NCI-H187 treated with DMSO at 0.1 percent for 48 hours (cell line): ENCODE measurements at regions not wholly inside any gene's neighbourhood (a gene's known extent, or its start where the extent isn't known, plus 50 kb on each side); places are given as distances from the start of the nearest gene placed in this dataset.
A peak's percentile ranks its signal among the peaks of the same experiment; 100 is the strongest.

ENCODE experiments used
- DNase-seq: peaks from one replicate; lab custom pipeline; 2025; lab: John Stamatoyannopoulos, UW

DNA sequence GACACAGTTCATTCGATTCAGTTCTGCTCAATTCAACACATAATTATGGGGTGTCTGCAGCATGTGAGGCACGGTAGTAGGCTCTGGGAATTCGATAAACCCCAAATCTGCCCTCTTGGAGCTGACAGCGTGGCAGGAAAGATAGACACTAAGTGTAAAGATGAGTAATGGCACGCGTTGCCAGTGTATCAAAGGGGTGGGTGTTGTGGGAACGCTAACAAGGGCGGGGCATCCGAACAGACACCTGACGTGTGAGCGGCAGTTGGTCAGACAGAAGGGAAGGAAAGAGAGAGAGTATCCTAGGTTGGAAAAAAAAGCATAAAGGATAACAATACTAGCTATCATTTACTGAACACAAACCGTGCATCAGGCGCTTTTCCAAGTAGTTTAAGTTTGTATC is 125.7 kb upstream of the HAAO start:
- no peak for DNase-seq

DNA sequence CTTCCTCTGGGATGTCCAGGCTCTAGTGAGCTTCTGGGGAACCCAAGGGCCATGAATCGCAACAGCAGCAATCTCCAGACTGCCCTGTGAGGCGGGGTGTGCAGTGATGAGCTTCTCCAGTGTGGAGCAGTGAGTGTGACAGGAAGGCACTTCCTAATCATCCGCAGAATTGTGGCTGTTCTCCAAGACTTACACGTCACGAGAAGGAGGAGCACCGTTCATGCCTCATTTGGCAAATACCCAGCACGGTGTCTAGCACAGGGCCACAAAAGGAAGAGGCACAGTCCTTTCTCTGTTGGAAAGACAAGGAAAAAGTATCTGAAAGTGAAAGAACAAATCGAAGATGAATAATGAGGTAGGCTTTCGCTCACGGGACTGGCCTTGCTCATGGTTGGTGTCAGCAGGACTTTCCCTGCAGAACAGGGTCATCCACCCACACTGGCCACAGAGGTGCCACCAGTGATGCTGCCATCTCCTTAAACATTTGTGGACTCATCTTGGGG is 125.1 kb upstream of the HAAO start:
- no peak for DNase-seq

DNA sequence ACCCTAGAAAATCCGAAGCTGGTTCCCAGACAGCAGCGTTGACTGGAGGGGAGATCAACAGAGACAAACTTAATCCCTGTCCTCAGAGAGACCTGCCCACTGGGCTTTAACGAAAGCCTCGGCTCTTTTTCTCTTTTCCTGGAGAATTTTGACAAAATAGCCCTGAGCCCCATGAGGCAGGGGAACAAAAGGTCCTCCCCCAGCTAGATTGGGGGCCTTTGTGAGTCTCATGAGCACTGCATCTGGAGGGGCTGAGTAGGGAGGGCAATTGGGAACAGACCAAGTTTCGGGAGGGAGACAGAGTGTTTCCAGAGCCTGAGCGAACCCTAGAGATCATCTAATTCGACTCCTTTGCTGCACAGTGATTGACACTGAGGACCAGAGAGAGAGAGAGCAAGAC is 123.9 kb upstream of the HAAO start:
- DNase-seq, result no peak

DNA sequence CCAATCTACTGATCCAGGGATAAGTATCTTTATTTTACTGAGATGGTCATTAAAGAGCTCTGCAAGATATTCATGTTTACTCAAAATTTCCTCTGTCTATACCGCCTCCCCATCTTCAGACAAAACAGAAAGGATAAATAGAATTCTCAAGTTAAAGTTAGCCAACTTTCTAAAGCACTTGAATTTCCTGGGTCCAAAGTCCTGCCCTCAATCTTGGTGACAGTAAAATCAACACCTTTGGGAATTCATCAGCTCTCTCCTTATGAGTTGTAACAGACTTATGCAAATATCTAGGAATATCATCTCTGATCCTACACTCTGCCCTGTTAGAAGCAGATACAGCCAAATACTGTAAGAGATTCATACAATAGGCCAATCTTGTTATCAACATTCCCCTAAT is 122.5 kb upstream of the HAAO start:
- no peak for DNase-seq

DNA sequence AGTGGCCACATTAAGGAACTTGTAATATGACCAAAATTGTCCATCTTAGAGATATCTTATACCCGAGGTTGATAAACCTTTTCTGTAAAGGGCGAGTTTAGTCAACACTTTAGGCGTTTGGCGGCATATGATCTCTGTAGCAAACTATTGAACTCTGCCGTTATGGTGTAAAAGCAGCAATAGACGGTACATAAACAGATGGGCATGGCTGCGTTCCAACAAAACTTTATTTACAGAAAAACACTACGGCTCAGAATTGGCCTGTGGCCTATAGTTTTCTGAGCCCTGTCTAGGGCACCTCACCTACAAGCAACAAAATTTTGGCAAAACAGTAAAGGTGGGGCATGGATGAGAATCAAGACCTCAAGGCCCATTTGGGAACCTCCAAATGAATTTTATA is 121.9 kb upstream of the HAAO start:
- DNase-seq, result no peak

DNA sequence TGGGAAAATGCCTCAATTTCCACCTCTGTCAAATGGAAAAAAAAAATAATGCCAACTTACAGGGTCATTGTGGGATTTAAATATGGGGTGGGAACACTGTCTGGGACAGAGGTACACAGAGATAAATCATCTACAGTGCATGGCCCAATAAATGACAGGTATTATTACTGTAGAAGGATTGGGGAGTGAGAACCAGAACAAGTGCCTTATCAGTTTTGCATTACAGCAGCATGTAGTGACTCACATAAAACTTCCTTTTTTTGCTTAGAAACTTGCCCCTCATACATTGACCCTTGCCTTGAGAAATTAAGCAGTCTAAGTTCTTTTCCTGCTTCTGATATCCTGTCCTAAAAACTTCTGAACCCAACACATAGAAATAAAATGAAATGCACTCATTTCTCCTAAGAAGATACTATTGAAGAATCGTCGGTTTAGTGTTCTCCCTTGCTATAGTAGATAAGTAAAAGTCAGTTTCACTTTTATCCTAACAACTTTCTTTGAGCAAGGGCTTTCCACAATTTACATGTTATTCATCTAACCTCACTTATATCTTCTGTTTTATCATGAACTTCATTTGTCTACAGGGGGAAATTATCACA is 121.0 kb upstream of the HAAO start:
- DNase-seq, result no peak

DNA sequence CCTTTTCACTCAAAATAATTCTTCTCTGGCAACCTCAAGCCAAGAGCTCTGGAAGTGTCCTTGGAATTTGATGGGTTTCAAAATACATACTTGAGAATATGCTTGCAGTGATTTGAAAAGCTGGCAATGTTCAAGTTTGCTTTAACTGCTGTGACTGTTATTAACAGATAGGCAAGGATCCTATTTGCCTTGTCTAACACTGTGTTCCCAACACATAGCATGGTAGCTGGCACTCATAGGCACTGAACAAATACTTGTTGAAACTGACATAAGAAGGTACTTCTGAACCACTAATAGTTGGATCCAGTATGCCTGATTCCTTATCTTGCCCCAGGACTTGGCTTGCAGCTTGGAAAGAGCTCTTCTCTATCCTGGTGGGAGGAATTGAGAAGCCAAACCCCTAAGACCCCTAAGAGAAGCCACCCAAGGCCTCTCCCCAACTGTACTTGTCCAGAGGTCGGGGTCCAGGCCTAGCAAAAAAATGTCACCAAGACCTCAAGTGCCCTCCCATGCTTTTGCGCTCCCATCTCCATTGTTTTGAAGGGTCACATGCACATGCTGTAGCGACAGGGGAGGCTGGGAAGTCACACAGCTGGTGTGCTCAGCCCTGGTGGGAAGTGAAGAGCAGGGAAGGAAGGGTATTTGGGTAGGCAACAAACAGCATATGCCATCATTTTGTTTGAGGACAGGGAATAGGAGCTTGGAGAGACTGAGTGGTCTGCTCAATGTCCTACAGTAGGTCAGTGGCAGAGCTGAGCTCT is 118.4 kb upstream of the HAAO start:
- no peak for DNase-seq

DNA sequence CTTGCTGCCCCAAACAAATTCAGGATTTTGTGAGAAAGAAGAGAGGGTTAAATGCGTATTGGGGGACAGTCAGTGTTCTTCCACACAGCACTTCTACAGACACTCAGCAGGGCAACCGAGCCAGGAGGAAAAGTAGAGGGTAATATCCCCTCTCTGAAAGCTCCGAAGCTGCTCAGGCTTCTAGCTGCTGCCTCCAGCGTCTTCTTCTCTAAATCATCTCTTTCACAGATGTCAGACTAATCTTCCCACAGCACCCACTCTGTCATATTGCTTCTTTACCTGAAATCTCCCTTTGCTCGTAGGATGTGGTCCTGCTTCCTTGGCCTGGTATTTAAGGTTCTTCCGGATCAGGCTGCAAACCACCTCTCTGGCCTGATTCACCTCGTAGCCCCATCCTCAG is 117.6 kb upstream of the HAAO start:
- no peak for DNase-seq

DNA sequence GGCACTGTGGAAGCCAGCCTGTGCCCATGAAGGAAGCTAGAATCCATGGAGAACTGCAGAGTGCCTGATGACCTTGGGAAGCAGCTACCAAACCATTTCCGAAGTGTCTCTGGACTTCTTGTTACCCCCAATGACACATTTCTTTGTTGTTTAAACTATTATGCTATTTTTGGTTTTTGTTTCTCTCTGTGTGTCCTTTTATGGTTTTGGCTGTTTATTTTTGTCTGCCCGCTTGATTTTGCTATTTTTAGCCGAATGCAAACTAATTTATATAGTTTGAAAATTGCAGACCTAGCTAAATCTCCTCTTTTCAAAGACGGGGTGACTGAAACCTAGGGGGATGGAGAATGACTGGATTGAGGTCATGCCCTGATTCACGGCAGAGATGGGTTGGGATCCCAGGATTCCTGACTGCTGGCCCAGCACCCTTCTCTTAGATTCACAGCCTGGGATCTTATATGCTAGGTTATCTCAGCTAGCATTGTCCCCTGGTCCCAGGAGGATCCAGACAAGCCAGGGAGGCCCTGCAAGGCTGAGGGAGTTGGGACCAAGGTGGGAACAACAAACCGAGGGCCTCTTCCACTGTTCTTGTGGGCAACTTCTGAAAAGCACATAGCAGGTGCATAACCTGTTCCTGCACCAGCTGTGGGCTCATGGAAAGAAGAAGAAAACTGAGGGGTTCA is 116.3 kb upstream of the HAAO start:
- DNase-seq, result no peak

DNA sequence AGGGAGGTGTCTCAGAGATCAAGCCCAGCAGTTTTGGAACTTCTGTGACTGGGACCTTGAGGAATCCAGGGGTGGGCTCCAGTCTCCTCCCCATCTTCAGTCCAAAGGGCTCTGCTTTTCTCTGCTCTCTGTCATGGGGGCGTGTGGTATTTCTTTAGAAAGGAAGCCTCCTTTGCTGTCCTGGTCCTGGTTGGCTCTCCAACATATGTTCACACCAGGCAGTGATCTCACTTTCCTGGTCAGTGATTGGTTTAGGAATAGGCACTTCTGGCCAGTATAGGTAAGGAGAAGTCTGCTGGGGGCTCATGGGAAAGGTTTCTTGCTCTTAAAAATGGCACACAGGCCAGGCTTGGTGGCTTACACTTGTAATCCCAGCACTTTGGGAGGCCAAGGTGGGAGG is 115.5 kb upstream of the HAAO start:
- DNase-seq, result no peak

DNA sequence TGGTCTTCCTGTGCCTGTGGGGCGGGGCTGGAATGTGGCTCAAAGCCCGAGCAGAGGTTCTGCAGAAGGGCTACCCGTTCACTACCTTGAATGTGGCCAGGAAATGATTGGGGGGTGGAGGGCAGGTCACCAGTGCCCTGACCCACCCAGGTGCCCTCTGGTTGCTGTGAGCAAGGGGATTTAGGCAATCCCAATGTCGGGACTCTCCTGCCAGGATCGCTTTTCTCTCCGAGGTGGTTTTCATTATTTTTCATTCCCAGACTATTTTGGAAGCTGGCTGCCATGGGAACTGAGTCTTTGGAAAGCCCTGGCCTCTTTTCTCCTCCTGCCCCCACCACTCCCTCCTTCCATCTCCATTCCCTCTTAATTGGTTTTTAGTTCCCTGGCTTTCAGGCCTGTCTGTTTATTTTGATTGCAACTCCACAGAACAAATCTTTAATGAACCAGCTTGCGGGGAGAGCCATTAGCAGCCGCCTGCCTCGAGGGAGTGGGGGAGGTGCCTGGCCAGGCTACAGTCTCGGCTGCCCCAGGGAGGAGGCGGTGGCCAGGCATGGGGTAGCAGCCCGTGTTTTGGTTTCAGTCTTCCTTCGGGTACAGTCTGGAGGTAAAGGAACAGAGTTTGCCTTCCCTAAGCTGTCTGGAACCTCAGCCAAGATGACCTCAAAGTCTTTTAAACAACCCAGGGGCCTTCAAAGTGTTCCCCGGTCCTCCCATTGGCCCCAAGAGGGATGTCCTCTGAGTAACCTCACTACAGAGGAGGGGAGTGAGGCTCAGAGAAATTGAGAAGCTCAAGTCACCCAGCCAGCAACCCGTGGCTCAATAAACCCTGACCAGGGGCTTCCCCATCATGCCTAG is 114.4 kb upstream of the HAAO start:
- peak; percentile 36 for DNase-seq

DNA sequence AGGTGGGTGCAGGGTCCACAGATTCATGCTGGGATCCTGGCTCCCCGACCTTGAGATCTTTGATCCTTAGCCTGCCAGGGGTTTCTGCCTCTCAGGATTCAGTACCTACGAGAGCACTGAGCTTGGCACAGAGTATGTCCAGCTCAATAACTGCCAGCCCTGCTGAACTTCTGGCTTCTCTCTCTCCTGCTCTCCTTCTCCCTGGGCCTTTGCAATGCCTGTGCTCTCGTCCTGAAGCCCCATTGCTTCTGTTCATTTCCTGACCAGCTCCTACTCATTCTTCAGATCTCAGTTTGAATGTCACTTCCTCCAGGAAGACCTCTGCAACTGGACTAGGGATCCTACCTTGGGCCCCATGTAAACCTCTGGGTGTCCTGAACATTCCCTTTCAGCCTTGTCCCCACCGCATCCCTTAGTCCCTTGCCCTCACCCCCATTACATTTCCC is 113.8 kb upstream of the HAAO start:
- no peak for DNase-seq

DNA sequence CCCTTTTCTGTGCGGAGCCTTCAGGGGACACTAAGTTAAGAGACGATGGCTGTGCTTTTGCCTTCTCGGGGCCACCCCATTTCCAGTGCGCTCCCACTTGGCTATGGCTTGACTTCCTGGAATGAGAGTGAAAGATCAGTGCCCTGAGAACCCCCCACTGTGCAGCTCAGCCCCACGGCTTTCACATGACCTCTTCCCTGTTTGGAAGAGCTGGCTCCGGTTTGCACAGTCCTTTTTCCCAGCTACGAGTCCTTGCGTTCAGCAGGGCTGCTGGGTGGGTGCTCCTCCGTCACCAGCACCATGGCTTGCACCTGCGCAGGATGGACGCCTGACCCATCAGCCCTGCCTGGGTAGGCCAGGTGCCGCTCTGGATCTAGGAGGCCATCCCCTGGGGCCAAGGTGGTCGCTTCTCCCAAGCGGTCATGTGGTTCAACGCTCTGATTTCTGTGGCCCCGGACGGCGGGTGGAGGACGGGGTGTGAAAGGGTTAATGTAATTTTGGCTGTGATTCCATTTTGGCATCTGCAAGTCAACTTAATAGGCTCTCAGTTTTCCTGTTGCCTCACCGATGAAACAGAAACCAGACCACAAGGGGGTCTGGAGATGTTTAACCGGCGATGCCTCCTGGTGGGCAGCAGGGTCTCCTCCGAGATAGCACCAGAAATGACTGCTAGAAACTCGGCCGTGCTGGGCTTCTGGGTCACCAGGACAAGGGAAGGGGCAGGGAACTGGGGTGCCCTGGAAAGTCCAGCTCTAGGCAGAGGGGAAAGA is 113.1 kb upstream of the HAAO start:
- no peak for DNase-seq

DNA sequence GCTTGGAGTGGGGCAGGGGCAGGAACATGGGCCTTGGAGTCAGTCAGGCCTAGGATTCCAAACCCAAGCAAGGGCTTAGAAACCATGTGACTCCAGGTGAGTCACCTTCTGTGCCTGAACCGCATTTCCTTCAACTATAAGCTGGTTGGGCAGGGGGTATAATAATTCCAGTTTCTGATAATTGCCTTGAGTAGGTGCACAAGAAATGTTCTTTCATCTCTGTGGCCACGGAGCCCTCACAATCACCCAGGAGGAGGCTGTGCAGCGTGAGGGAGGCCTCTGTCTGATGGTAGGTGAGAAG is 112.1 kb upstream of the HAAO start:
- no peak for DNase-seq

DNA sequence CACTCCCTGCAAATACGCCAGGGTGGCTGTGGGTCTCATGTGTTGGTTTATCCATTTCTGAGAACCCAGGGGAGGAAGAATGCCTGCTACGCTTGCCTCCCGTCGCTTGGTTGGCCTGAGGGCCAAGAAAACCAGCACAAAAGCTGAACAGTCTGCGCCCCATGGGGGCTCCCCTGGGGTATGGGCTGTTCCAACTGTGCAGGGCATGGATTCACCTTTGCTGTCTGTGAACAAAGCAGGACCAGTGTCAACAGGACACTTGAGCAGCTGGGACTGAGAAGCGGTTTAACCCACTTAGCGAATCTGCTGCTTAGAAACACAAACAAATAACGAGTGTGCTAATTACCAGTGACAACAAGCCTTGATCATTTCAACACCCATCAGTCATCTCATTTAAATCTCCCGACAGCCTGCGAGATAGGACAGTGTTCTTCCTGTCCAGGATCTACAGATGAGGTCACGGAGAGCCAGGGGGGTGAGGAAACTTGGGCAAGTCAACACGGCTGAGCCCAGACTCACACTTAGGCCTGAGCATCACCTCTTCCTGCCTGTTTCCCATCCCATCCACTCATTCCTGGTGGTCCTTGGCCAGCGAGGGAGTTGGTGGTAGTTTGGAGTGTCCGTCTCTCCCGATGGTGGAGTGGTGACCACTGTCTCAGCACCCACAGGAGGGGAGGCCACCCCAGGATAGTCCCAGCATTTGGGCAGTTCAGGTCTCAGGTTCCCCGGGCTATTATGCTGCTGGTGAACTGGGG is 111.6 kb upstream of the HAAO start:
- DNase-seq, result no peak

DNA sequence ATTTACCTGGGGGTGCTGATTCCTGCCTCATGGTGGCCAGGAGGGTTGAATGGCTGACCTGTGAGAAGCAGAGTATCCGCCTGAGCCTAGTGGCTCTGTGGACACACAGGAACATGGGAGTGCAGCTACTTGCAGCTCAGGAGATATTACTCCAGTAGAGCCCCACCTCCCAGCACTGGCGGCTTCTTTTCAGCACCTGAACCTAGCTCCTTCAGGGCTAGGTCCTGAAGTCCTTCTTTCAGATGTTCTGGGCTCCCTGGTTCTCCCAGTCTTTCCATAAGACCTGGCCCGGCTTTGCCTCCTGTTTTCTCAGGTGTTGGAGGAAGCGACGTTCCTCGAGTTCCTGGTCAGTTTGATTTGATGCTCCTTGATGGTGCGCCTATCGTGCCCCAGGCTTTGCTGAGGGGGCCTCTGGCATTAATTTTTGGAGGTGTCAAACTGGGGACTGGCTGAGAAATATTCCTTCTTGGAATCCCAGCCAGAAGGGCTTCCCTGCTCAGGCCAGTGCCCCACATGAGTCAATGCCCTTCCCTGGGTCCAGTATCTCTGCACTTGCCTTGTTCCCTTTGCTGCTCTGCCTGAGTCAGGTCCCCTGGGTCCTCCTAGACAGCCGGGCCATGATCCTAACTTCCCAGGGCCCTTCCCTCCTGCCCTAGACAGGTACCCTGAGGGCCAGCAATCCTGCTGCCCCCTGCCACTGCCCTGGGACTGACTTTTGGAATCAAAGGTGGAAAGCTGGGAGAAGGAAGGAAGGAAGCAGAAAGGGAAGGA is 110.7 kb upstream of the HAAO start:
- no peak for DNase-seq

DNA sequence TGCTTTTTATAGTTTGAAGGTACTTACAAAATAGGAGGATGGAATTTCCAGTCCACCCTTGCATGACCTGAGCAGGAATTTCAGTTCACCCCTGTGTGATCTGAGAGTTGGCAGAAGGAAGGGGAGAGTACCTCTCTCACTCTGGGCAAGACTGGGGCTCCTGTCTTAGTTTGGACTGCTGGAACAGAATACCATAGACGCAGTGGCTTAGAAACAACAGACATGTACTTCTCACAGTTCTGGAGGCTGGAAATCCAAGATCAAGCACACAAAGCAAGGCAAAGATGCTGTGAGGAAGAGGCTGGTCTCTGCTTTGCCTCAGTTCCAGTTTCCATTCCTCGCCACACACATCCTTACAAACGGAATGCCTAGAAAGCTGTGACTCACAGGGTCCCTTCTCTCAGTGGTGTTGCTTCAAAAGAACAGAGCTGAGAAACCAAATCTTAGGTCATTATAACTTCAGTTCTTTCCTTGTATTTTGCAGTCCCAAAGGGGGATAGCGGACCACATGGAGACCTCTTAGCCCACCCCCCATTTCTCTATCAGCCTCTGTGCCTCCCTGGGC is 108.8 kb upstream of the HAAO start:
- DNase-seq, result no peak

DNA sequence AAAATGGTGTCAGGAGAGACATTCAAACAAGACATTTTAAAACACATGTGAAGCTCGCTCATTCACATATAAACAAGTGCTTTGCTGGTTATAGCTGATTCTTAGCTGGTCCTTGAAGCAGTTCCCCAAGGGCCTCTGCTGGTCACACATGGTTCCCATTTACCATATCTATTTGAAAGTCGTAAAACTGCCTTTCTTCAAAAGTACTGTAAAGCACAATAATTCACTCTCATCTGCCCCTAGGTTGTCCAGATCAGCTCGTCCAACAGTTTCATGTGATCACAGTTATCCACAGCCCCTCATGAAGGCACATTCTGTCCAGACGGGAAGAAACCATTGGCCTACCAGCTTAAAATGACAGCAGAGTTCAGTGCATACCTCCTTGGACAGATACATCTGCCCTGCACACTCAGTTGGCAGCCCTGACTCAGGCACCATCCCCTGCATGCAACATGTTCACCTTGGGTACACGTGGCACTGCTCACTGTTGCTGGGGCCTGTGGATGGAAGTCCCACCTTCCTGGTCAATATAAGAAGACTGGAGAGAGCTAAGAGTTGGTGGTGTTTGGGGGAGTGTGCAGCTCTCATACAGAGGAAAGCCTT is 108.0 kb upstream of the HAAO start:
- no peak for DNase-seq

DNA sequence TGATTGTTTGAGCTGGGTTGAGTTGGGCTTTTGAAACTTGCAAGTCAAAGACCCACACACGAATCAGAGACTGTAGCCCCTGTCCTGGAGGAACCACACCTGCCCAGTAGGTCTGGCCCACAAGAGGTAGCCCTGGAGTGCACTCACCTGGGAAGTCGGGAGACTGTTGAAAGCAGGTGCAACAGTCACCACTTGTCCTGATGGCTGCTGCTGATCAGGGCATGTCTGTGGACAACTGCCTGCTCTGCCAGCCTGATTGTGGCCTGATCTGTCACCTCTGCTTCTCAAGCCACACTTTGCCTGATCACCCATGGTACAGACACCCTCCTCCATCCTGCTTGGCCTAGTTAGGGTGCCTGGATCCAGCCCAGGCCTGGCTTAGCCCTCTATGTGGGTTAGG is 105.0 kb upstream of the HAAO start:
- no peak for DNase-seq

DNA sequence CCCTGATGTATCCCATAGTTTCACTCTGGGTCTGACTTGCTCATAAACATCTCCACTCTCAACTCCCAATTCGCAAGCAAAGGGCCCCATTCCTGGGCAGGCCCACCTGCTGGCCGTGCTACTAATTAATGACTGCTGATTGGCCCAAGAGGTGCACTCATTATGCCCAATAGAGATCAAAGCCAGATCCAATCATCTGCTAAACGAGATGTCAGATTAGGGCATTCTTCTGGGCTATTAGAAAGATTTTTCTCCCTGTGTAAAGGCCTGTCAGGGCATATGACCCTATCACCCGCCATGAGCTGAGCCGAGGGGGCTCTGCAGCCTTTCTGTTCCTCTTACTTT is 103.4 kb upstream of the HAAO start:
- DNase-seq, result no peak
